GM23338 (cell line): ENCODE measurements at regions not wholly inside any gene's neighbourhood (a gene's known extent, or its start where the extent isn't known, plus 50 kb on each side); places are given as distances from the start of the nearest gene placed in this dataset.

ENCODE experiments used
- ATAC-seq: fragments of 200-7000 bp; cut with Tn5 transposase; 3 replicates; pipeline ENCODE4 v1.9.1; 2020
- DNase-seq: peaks from one replicate; pipeline ENCODE4 v3.0.0-alpha.2; 2015; ENCODE audit warnings: low spot score
- H2AFZ ChIP-seq: fragments of 200-600 bp; sonication (generic); 2 replicates; pipeline ENCODE4 v1.8.0; 2016; ENCODE audit warnings: antibody characterized with exemption, mild to moderate bottlenecking, moderate library complexity
- H3F3A ChIP-seq: fragments of 200-600 bp; sonication (generic); replicated peaks from 2 replicates; pipeline ENCODE4 v1.8.0; 2017; ENCODE audit warnings: antibody characterized with exemption, mixed run types, low read depth
- H3K27ac ChIP-seq: fragments of 200-600 bp; sonication (generic); 2 replicates; pipeline ENCODE4 v1.6.1; 2016; ENCODE audit warnings: low read depth
- H3K27me3 ChIP-seq: fragments of 200-600 bp; sonication (generic); 2 replicates; pipeline ENCODE4 v1.8.0; 2016; ENCODE audit warnings: mild to moderate bottlenecking, mixed run types, moderate library complexity; ENCODE audit not compliant: insufficient read depth
- H3K36me3 ChIP-seq: fragments of 200-600 bp; sonication (generic); 2 replicates; pipeline ENCODE4 v1.8.0; 2016; ENCODE audit warnings: mild to moderate bottlenecking; ENCODE audit not compliant: insufficient read depth
- H3K4me1 ChIP-seq: fragments of 200-600 bp; sonication (generic); 2 replicates; pipeline ENCODE4 v1.8.0; 2016; ENCODE audit warnings: mild to moderate bottlenecking, moderate library complexity; ENCODE audit not compliant: insufficient read depth
- H3K4me2 ChIP-seq: fragments of 200-600 bp; sonication (generic); 2 replicates; pipeline ENCODE4 v1.7.1; 2017; ENCODE audit warnings: mixed run types
- H3K4me3 ChIP-seq: fragments of 200-600 bp; sonication (generic); 2 replicates; pipeline ENCODE4 v1.6.1; 2016; ENCODE audit warnings: mixed run types
- H3K79me2 ChIP-seq: fragments of 200-600 bp; sonication (generic); replicated peaks from 2 replicates; pipeline ENCODE4 v1.8.0; 2017; ENCODE audit warnings: mild to moderate bottlenecking; ENCODE audit not compliant: insufficient read depth
- H3K9me2 ChIP-seq: fragments of 200-600 bp; sonication (generic); 2 replicates; pipeline ENCODE4 v1.8.0; 2017; ENCODE audit not compliant: insufficient read depth
- H4K20me1 ChIP-seq: fragments of 200-600 bp; sonication (generic); replicated peaks from 2 replicates; pipeline ENCODE4 v1.8.0; 2017; ENCODE audit warnings: mild to moderate bottlenecking; ENCODE audit not compliant: insufficient read depth
- H3K27ac Mint-ChIP-seq: 2 replicates; pipeline ENCODE4 v1.8.0; 2020; ENCODE audit warnings: inconsistent platforms, mild to moderate bottlenecking, moderate library complexity, mixed read lengths
- H3K27me3 Mint-ChIP-seq: 3 replicates; pipeline ENCODE4 v1.8.0; 2022; ENCODE audit warnings: low read depth, mild to moderate bottlenecking, moderate library complexity, mixed read lengths, inconsistent platforms; ENCODE audit not compliant: insufficient read depth, poor library complexity
- H3K36me3 Mint-ChIP-seq: 3 replicates; pipeline ENCODE4 v1.8.0; 2021; ENCODE audit warnings: low read depth, mild to moderate bottlenecking, inconsistent platforms, moderate library complexity, mixed read lengths
- H3K4me1 Mint-ChIP-seq: 3 replicates; pipeline ENCODE4 v1.8.0; 2020; ENCODE audit warnings: mild to moderate bottlenecking, inconsistent platforms, mixed read lengths
- H3K4me3 Mint-ChIP-seq: 3 replicates; pipeline ENCODE4 v1.8.0; 2021; ENCODE audit warnings: moderate library complexity, mild to moderate bottlenecking, inconsistent platforms, mixed read lengths
- H3K9me3 Mint-ChIP-seq: 3 replicates; pipeline ENCODE4 v1.8.0; 2020; ENCODE audit warnings: moderate library complexity, mild to moderate bottlenecking, inconsistent platforms, mixed read lengths
- CTCF ChIP-seq, 2 experiments: fragments of 200-600 bp in 1 of 2; sonication (generic) in 1 of 2; conservative IDR thresholded peaks; 2 replicates each; pipeline versions ENCODE4 v1.5.1 to v1.6.1; 2016 to 2017; ENCODE audit warnings: antibody characterized with exemption in 2 of 2, low read depth in 2 of 2, mild to moderate bottlenecking in 2 of 2, moderate library complexity in 1 of 2
- ETS1 ChIP-seq: IDR thresholded peaks from 2 replicates; pipeline ENCODE4 v1.6.1; 2016; ENCODE audit warnings: antibody characterized with exemption
- POLR2AphosphoS5 ChIP-seq: IDR thresholded peaks from 2 replicates; pipeline ENCODE4 v1.6.1; 2016; ENCODE audit warnings: antibody characterized with exemption, low read depth
- ZNF331 ChIP-seq: fragments of 250-450 bp; sonication (Bioruptor Pico); IDR thresholded peaks from 2 replicates; pipeline ENCODE4 v1.5.0; 2020; ENCODE audit warnings: low read depth, mild to moderate bottlenecking, moderate library complexity
- ZNF462 ChIP-seq: fragments of 250-450 bp; sonication (Bioruptor Pico); IDR thresholded peaks from 2 replicates; pipeline ENCODE4 v1.5.0; 2020; ENCODE audit warnings: mild to moderate bottlenecking, moderate library complexity

GRCh38 chr17:14581186-14581830 is 280.4 kb downstream of the HS3ST3B1 start:
- Mint-ChIP-seq H3K27ac (no peak overlapping the region), H3K36me3 (no peaks in the 10 kb centered on the region), H3K27me3 (no peaks in the 10 kb centered on the region), H3K9me3 (no peaks in the 10 kb centered on the region), H3K4me3 (no peak overlapping the region), H3K4me1 (peaks cover 17% of the 10 kb centered on the region)
- TF ChIP-seq ZNF331 (CRISPR knock-in tag) (no peak), ETS1 (no peak), ZNF462 (CRISPR knock-in tag) (no peak), CTCF (conservative IDR thresholded peaks at IDR 0.05; ENCODE audit: low read depth in 2 of 2) (no peak), POLR2AphosphoS5 (no peak)
- Histone ChIP-seq H3F3A (no peaks in the 10 kb centered on the region), H3K4me3 (no peak overlapping the region), H3K27me3 (no peaks in the 10 kb centered on the region), H3K27ac (no peak overlapping the region), H3K4me1 (peaks cover 20% of the 10 kb centered on the region), H2AFZ (peak overlapping the region; percentile 38), H3K79me2 (no peaks in the 10 kb centered on the region), H3K4me2 (no peak overlapping the region), H4K20me1 (no peaks in the 10 kb centered on the region), H3K9me2 (peaks cover 8% of the 10 kb centered on the region; the same call in 1 of the 2 replicates), H3K36me3 (no peaks in the 10 kb centered on the region)
- DNase-seq (no peak), ATAC-seq (no peak)
